Astrocyte of the cerebellum (primary cell): ENCODE measurements at regions not wholly inside any gene's neighbourhood (a gene's known extent, or its start where the extent isn't known, plus 50 kb on each side); places are given as distances from the start of the nearest gene placed in this dataset.

Source experiments
- DNase-seq: peaks from one replicate; pipeline ENCODE4 v3.0.0-alpha.2; 2011; ENCODE audit warnings: low read depth
- H3K4me3 ChIP-seq: 2 replicates; pipeline ENCODE4 v1.5.1; 2011; ENCODE audit warnings: mild to moderate bottlenecking, low read depth, low read length, moderate library complexity
- CTCF ChIP-seq: IDR thresholded peaks from 2 replicates; pipeline ENCODE4 v1.5.1; 2012; ENCODE audit warnings: low read length, low read depth, moderate library complexity, mild to moderate bottlenecking; ENCODE audit errors: missing control alignments
- in situ Hi-C: cut with HindIII; loops from 2 replicates; pipeline ENCODE4 v1.10.0; 2017; ENCODE audit warnings: low sequenced_read_pairs

GRCh38 chr9:135268981-135269380 lies 181.5 kb downstream of the OLFM1 start:
- TF ChIP-seq CTCF = no peak
- H3K4me3 ChIP-seq = no peak overlapping the region
- no peak for DNase-seq
- in situ Hi-C loops = no loop called here

GRCh38 chr9:135269912-135270830 lies 182.7 kb downstream of the OLFM1 start:
- DNase-seq = no peak
- in situ Hi-C loops = no loop called here
- no peak overlapping the region for H3K4me3 ChIP-seq
- no peak for TF ChIP-seq CTCF

- no peak for DNase-seq
- H3K4me3 ChIP-seq = no peak overlapping the region
- TF ChIP-seq CTCF = no peak
- in situ Hi-C loops = no loop called here
These were observed 184.0 kb downstream of the OLFM1 start for GRCh38 chr9:135271425-135271824.

GRCh38 chr9:135272608-135273007 lies 185.1 kb downstream of the OLFM1 start:
- no peak overlapping the region for H3K4me3 ChIP-seq
- no peak for DNase-seq
- in situ Hi-C loops = no loop called here
- TF ChIP-seq CTCF = no peak

- in situ Hi-C loops = no loop called here
- DNase-seq = no peak
- H3K4me3 ChIP-seq = no peak overlapping the region
- TF ChIP-seq CTCF = no peak
These were observed 185.5 kb downstream of the OLFM1 start for GRCh38 chr9:135273008-135273407.

GRCh38 chr9:135275163-135275562 lies 187.7 kb downstream of the OLFM1 start:
- no peak overlapping the region for H3K4me3 ChIP-seq
- TF ChIP-seq CTCF = no peak
- in situ Hi-C loops = no loop called here
- no peak for DNase-seq
